Daoy (cell line): ENCODE measurements at regions not wholly inside any gene's neighbourhood (a gene's known extent, or its start where the extent isn't known, plus 50 kb on each side); places are given as distances from the start of the nearest gene placed in this dataset.
"Not testable (repeated sequence)": the region's sequence is repeated elsewhere in the genome, so short reads cannot be mapped to it uniquely, and the experiment has no call there.

Source experiments
- DNase-seq: peaks from one replicate; pipeline ENCODE4 v3.0.0-alpha.2; 2015; ENCODE audit warnings: low read depth

- no peak for DNase-seq
Observed at GRCh38 chr14:106039400-106039799, 513.0 kb downstream of the TMEM121 start.

DNA sequence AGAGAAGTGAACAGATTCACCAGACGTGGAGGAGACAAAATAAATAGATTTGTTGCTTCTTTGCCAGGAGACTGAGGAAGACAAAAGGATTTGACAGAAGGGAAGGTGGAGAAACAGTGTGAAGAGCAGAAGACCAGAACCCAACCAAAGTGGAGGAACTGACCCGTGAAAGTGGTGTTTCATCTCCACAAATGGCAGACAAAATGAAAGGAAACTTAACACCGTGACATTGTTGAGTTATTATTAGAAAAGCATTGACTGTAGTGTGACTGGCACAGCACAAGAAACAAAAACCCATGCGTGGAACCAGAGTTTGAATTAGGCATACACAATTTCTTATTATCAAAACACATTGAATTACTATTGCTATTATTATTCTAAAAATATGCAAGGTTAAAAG, 518.1 kb downstream of the TMEM121 start:
- no peak for DNase-seq

DNA sequence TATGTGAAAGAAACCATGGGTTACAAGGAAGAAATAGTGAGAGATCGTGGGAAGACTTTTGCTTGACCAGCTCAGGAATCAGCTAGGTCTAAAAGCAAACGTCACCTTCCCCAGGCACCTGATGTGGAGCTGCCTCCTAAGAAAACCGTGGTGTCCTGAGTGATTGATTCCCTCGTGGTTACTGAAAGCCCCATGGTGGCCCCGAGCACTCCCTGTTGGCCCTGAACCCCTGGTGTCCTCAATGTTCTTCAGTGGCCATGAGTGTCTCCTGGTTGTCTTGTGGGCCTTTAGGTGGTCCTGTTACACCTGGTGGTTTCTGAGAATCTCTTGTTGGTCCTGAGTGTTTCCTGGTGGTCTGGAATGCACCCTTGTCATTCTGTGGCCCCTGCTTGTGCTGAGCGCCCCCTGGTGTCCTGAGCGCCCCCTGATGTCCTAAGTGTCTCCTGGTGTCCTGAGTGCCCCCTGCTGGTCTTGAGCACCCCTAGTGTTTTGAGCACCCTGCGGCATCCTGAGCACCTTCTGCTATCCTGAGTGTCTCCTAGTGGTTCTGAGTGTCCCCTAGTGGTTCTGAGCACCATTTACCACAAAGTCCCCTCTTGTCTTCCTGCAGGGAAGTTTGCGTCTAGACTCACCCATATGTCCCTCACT, 518.7 kb downstream of the TMEM121 start:
- peak; percentile 54 for DNase-seq

- DNase-seq: no peak
Observed at GRCh38 chr14:106051796-106052195, 525.4 kb downstream of the TMEM121 start.

DNA sequence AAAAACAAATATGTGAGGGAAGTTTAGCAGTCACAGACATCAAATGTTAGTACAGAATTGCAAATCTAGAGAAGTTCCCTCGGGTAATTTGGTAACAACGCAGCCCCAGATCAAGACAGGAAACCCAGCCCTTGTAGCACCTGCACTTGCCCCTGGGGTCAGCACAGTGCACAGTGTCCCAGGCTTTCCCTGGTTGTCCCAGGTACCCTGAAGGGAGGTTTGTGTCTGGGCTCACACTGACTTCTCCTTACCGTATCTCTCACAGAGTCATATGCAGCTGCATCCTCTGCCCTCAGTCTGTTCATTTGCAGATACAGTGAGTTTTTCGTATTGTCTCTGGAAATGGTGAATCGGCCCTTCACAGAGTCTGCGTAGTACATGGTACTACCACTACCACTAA, 528.9 kb downstream of the TMEM121 start:
- DNase-seq: no peak

- no peak for DNase-seq
Observed at GRCh38 chr14:106058342-106058741, 532.0 kb downstream of the TMEM121 start.

DNA sequence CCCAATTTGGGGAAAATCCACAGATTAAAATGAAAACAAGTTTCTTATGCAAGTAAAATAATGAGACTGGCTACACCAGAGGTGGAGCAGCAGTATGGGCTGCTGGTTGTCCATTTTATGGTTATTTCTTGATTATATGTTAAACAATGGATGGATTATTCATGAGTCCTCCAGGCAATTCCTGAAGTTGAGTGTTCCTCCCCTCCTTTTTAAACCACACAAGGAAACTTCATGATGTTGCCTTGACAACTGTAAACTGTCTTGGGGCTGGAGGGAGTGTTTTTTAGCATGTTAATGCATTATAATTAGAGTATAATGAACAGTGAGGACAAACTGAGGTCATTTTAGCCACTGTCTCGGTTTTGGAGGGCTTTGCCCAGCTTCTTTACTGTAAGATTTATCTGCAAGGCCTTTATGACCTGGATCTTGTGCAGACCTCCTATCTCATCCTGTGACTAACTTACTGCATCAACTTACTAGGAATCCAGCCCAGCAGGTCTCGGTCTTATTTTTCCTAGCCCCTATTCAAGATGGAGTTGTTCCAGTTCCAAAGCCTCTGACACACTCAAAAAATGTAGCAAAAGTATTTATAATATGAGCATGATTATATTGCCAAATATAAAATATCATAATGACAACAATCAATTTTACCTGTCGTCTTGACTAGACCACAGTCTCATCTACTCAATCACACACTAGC, 534.0 kb downstream of the TMEM121 start:
- DNase-seq: no peak

GRCh38 chr14:106061877-106062500, 535.6 kb downstream of the TMEM121 start:
- DNase-seq: peak; percentile 32

- no peak for DNase-seq
Observed at GRCh38 chr14:106062502-106063272, 536.3 kb downstream of the TMEM121 start.

DNA sequence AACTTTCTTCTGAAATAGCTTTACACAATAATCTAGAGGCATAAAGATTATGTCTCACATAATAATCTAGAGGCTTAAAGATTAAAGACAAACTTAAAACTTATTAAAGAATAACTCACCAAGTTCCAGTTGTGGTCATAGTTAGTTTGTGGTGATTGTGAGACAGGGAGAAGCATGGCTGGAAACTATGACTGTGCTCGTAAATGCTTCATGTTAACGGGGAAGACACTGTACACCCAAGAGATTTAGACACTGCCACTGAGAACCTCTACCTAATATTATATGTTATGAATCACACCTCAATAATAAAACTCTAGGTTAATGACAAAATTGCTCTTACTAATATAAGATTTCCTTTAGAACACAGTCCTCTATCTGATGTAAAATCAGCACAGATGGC, 541.6 kb downstream of the TMEM121 start:
- no peak for DNase-seq

DNA sequence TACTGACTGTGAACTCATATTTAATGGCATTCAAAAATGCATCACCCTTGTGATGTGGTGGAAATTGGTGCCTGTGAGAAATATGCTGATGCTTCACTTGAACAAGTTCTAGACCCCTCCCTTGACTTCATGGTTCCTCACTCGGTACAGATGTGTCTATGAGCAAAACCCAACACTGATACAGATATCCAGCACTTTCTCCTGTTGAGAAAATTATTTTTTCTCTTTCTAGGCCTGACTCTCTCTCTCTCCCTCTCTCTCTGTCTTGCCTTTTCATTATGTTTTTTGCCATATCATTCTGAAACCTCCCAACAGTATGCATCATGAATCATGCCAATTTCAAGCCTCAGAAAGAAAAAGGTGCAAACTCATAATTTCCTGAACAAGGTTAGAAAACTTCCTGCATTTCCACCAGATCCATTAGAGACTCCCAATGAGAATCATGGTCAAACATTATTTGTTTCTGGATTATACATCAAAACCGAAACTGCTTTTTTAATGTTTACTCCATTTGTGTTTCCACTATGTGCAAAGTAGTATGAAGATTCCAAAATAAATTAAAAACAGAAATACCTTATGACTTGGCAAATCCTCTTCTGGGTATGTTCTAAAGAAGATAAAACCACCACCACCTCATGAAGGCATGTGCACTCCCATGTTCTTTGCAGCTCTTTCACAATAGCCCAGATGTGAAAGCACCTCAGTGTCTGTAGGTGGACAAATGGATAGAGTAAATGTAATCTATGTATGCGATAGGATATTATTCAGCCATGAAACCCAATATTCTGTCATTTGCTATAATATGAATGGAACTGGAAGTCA, 543.6 kb downstream of the TMEM121 start:
- DNase-seq: no peak

GRCh38 chr14:106080922-106081321, 554.5 kb downstream of the TMEM121 start:
- no peak for DNase-seq

GRCh38 chr14:106081721-106082120, 555.3 kb downstream of the TMEM121 start:
- not testable (repeated sequence) for DNase-seq

DNA sequence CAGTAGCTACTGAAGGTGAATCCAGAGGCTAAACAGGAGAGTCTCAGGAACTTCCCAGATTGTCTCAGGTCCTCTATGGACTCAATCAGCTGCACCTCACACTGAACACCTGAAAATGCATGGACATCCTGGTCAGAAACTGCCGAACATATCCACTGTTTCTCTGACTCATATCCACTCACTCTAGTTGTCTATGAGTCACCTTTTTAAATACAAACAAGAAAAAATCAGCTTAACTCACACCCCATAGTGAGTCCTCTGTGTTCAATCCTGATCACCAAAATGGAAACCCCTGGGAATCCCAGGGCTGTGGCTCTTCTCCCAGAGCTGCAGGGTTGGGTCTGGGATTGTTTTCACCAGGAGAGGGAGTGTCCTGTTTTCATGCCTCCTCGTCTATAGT, 556.7 kb downstream of the TMEM121 start:
- DNase-seq: peak; percentile 39

- no peak for DNase-seq
Observed at GRCh38 chr14:106087837-106088236, 561.5 kb downstream of the TMEM121 start.

GRCh38 chr14:106088860-106089259, 562.5 kb downstream of the TMEM121 start:
- not testable (repeated sequence) for DNase-seq

DNA sequence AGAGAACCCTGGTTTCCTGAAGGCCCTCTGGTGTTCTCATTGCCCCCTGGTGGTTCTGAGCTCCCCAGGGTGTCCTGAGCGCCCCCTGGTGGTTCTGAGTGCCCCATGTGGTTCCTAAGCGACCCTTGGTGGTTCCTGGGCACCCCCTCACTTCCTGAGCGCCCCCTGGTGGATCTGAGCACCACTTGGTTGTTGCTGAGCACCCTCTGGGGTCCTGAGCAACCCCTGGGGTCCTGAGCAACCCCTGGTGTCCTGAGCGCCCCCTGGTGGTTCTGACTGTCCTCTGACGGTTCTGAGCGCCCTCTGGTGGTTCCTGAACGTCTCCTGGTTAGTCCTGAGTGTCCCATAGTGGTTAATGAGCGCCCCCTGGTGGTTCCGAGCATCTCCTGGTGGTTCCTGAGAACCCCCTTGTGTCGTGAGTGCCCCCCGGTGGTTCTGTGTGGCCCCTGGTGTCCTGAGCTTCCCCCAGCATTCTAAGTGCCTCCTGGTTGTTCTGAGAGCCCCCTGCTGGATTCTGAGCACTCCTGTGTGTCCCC, 568.3 kb downstream of the TMEM121 start:
- DNase-seq: peak; percentile 32

DNA sequence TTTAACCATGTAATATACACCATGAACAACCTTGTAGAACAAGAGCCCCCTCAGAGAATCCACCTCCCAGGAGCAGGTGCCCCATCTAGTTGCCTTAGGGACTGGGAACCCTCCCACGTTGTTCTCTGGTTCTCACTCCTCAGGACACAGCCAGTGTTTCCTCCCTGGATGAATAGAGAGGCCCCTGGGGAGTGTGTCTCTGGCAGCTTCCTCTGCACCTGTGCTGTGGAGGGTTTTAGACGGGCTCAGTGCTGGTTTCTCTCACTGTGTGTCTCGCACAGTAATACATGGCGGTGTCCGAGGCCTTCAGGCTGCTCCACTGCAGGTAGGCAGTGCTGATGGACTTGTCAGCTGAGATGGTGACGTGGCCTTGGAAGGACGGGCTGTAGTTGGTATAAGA, 581.3 kb downstream of the TMEM121 start:
- DNase-seq: no peak

GRCh38 chr14:106109337-106109736, 583.0 kb downstream of the TMEM121 start:
- DNase-seq: no peak

DNA sequence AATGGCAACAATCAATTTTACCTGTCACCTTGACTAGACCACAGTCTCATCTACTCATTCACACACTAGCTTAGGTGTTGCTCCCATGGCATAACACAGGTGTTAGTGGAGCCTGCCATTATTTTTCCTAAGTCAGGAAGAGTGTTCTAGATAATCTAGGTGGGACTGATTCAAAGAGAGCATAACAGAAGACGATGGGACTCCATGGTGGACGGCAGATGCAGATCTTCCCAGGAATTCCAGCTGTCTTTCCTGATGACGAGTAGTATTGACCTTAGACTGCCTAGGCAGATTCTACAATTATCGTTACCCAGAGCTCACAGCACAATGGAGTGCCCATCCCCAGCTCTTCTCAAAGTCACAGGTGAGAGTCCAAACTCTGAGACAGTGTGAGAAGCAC, 589.0 kb downstream of the TMEM121 start:
- no peak for DNase-seq

- DNase-seq: not testable (repeated sequence)
Observed at GRCh38 chr14:106116339-106116930, 590.1 kb downstream of the TMEM121 start.
